Stimulated activated CD4-positive, alpha-beta T cell treated with anti-CD3 and anti-CD28 coated beads, Interleukin-1b, Interleukin-23, amount 100 ng/mL, for 4 hours (primary cell): ENCODE measurements at regions not wholly inside any gene's neighbourhood (a gene's known extent, or its start where the extent isn't known, plus 50 kb on each side); places are given as distances from the start of the nearest gene placed in this dataset.
"Not testable (repeated sequence)": the region's sequence is repeated elsewhere in the genome, so short reads cannot be mapped to it uniquely, and the experiment has no call there.

Experiments
- DNase-seq, 2 donors: peaks; one replicate each; pipeline ENCODE4 v3.0.0-alpha.2; 2020; ENCODE audit warnings: low read depth in 2 of 2

GRCh38 chr15:85264614-85265190, 115.7 kb upstream of the AKAP13 start:
- DNase-seq, result not testable (repeated sequence)

- DNase-seq, result not testable (repeated sequence)
Measured at GRCh38 chr15:85267158-85267857, 113.1 kb upstream of the AKAP13 start.

GRCh38 chr15:85274315-85275050, 105.9 kb upstream of the AKAP13 start:
- no peak for DNase-seq

- DNase-seq, result no peak
Measured at GRCh38 chr15:85276508-85276907, 103.9 kb upstream of the AKAP13 start.

GRCh38 chr15:85276921-85277320, 103.5 kb upstream of the AKAP13 start:
- no peak for DNase-seq

GRCh38 chr15:85277847-85278370, 102.5 kb upstream of the AKAP13 start:
- no peak for DNase-seq

GRCh38 chr15:85280203-85280602, 100.2 kb upstream of the AKAP13 start:
- no peak for DNase-seq

GRCh38 chr15:85281293-85281882, 99.0 kb upstream of the AKAP13 start:
- DNase-seq, result no peak

GRCh38 chr15:85282504-85283115, 97.8 kb upstream of the AKAP13 start:
- no peak for DNase-seq

GRCh38 chr15:85283815-85284214, 96.6 kb upstream of the AKAP13 start:
- not testable (repeated sequence) for DNase-seq

GRCh38 chr15:85284497-85284896, 95.9 kb upstream of the AKAP13 start:
- DNase-seq, result no peak

GRCh38 chr15:85289677-85290365, 90.6 kb upstream of the AKAP13 start:
- no peak for DNase-seq

- DNase-seq, result not testable (repeated sequence)
Measured at GRCh38 chr15:85292583-85292982, 87.8 kb upstream of the AKAP13 start.

- DNase-seq, result peak; percentile 23 to 71
Measured at GRCh38 chr15:85296615-85297402, 83.6 kb upstream of the AKAP13 start.

GRCh38 chr15:85297537-85297936, 82.9 kb upstream of the AKAP13 start:
- DNase-seq, result no peak

GRCh38 chr15:85298366-85298765, 82.0 kb upstream of the AKAP13 start:
- no peak for DNase-seq

GRCh38 chr15:85298941-85299340, 81.5 kb upstream of the AKAP13 start:
- no peak for DNase-seq

- no peak for DNase-seq
Measured at GRCh38 chr15:85302271-85302670, 78.1 kb upstream of the AKAP13 start.

- no peak for DNase-seq
Measured at GRCh38 chr15:85305050-85305449, 75.4 kb upstream of the AKAP13 start.

GRCh38 chr15:85306946-85307686, 73.3 kb upstream of the AKAP13 start:
- no peak for DNase-seq
